GF-D8 (cell line): ENCODE measurements at regions not wholly inside any gene's neighbourhood (a gene's known extent, or its start where the extent isn't known, plus 50 kb on each side); places are given as distances from the start of the nearest gene placed in this dataset.
"Not testable (repeated sequence)": the region's sequence is repeated elsewhere in the genome, so short reads cannot be mapped to it uniquely, and the experiment has no call there.

Experiments
- DNase-seq: peaks from one replicate; lab custom pipeline; 2025; lab: John Stamatoyannopoulos, UW

DNA sequence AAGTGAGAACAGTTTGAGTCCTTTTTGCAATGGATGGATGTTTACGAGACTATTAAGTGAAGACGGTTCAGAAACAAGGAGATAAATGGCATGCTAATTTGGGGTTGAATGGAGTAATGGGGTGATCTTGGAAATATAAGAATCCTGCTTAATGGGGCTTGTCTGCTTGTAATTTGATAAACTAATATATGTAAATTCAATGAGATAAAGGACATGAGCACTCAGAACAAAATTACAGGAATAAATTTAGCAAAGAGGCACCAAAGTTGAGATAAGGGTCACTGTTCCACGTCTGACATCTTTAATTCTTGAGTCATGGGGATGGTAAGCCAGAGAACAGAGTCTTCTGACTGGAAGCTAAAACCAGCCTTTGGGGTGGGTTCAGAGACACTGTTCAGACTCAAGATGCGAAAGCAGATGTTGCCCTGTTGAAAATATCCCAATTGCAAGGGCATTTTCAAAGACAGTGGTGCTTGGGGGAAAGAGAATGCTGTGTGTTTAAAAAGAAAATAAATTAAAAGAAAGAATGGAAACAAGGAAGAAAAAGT lies 67.8 kb upstream of the CHRNB4 start:
- no peak for DNase-seq

DNA sequence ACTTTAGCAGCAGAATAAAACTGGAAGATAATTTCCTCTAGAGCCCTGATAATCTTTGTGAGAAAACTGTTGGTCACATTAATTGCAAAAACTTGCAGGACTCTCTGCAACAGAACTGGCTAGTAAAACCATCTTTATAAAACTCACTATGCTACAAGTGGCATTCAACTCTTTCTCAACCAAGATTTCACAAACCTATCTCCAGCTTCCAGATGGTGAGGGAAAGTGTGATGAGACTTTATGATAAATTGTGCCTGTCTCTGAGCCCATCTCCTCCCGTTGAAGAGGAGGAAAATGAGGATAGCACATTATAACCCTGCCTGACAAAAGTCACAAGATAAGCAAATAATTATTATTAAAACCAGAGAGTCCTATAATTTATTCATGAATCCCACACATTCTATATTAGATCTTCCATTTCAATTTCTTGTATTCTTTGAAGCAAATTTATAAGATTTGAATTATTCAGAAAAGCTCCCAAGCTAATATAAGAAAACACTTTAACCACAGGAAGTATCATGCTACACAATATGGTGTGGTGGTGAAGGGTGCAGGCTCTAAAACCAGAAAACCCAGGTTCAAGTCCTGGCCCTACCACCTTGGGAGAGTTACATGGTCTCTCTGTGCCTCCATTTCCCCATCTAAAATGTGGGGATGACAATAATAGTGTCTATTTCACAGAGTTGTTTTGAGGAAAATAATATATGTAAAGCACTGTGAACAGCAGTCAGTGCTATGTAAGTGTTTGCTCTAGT lies 65.6 kb upstream of the CHRNB4 start:
- DNase-seq, result peak; percentile 42

- not testable (repeated sequence) for DNase-seq
These were observed 62.5 kb upstream of the CHRNB4 start for GRCh38 chr15:78703334-78704056.

DNA sequence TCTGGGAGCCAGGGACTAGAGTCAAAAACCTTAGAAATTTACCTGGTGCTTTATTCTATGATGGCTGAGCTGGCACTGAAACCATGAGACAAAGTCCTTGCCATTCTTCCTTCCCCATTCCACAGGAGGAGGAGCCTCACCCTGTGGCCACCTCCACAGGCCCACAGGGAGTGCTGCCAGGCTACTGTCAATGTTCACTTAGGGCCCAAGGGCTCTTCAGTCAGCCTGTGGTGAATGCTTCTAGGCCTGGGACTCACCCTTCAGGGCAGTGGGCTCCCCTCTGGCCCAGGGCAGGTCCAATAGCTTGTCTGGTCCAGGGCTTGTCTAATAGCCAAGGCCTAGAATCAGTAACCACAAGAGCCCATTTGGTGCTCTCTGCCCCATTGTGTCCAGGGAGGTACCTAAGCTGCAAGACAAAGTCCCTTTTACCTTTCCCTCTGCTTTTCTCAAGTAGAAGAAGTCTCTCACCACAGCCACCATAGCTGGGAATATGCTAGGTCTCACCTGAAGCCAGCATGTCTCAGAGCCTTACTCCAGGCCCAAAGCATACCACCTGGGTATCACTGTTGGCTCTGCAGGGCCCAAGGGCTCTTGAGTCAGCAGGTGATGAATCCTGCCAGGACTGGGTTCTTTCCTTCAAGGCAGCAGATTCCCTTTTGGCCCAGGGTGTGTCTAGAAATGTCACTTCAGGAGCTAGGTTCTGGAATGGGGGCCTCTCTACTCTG lies 61.8 kb upstream of the CHRNB4 start:
- no peak for DNase-seq

GRCh38 chr15:78697449-78697848 lies 56.4 kb upstream of the CHRNB4 start:
- DNase-seq, result no peak

- no peak for DNase-seq
These were observed 55.4 kb upstream of the CHRNB4 start for GRCh38 chr15:78696436-78696835.

DNA sequence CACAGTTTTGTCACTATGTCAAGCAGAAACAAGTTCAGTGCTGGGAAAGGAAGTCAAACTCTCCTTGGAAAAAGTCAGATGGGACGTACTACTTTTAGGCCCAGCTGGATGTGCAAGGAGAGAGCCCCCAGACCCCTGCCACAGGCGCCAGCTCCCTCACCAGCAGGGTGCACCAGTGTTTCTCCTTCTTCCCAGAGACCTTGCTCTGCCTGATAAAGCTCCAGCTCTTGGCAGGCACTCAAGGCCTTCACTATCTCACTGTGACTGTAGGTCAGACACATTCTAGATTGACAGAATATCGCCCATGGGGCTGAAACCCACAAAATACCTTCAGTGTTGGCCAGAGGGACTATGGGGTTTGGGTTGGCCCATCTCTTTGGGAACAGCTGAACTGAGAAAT lies 54.8 kb upstream of the CHRNB4 start:
- DNase-seq, result no peak

- no peak for DNase-seq
These were observed 54.1 kb upstream of the CHRNB4 start for GRCh38 chr15:78695046-78695671.

DNA sequence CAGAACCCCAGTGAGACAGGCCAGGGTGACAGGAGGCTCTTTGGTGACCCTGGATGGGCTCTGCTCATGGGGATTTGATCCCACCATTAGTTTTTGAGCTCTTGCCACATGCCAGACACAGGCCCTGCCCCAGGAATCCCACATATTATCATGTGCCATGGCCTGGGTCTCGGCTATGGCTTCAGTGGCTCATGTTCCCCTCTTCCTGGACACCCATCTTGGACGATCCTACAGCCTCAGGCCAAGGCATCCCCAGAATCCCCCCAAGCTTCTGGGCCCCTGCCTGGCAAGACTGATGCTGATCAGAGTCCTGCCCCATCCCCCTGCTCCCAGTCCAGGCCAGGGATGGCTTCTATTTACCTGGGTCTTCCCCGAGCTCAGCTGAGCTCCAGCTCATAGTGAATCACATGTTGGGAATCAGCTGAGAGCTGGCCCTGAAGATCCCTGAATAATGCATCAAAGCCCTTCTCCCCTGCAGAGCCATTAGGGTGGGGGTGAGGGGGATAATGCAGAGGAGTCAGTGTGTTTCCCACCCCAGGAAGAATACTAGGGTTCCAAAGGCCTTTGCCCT lies 50.9 kb upstream of the CHRNB4 start:
- DNase-seq, result no peak

DNA sequence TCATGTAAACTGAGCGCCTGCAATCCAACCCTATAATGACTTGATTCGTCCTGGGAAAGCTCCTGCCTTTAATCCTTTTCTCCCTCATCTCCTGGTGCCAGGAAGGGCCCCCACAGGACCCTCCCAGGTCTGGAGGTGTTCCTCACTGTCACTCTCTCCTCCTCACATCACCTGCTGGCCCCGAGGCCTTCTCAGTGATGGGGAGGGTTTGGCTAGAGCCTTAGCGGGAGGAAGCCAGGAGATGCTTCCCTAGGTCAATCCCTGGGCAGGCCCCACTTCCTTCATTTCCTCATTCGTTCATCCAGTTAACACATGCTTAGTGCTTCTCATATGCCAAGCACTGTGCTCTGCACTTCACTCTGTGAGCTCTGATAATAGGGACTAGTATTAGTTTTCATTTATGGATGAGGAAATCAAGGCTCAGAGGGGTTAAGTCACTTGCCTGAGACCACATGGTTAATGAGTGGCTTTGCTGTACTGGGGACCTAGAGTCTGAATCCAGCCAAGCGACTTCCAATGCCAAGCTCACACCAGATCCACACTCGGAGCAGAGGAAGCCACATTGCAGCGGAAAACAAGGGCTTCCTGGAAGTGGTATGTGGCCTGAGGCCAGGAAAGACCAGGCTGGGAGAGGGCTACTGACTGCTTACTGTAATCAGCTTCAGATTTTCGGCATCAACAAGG lies 50.3 kb upstream of the CHRNB4 start:
- no peak for DNase-seq
